Loucy (cell line): ENCODE measurements at regions not wholly inside any gene's neighbourhood (a gene's known extent, or its start where the extent isn't known, plus 50 kb on each side); places are given as distances from the start of the nearest gene placed in this dataset.

ENCODE experiments used
- H2AFZ ChIP-seq: fragments of 200-600 bp; sonication (generic); 2 replicates; pipeline ENCODE4 v1.6.0; 2016; ENCODE audit warnings: antibody characterized with exemption, mild to moderate bottlenecking, low read length, moderate library complexity
- H3F3A ChIP-seq: fragments of 200-600 bp; 2 replicates; pipeline ENCODE4 v1.6.0; 2016; ENCODE audit warnings: antibody characterized with exemption, low read depth, mild to moderate bottlenecking
- H3K27me3 ChIP-seq: fragments of 200-600 bp; sonication (generic); 2 replicates; pipeline ENCODE4 v1.6.1; 2014; ENCODE audit warnings: low read length, mild to moderate bottlenecking; ENCODE audit not compliant: insufficient read depth, poor library complexity, severe bottlenecking
- H3K36me3 ChIP-seq: fragments of 200-600 bp; sonication (generic); 2 replicates; pipeline ENCODE4 v1.6.1; 2016; ENCODE audit warnings: low read length; ENCODE audit not compliant: insufficient read depth
- H3K4me1 ChIP-seq: fragments of 200-600 bp; sonication (generic); 2 replicates; pipeline ENCODE4 v1.5.1; 2014; ENCODE audit warnings: low read length, mild to moderate bottlenecking; ENCODE audit not compliant: insufficient read depth, poor library complexity, severe bottlenecking
- H3K4me2 ChIP-seq: fragments of 200-600 bp; sonication (generic); 2 replicates; pipeline ENCODE4 v1.6.0; 2014; ENCODE audit warnings: antibody characterized with exemption, low read length, low read depth, mild to moderate bottlenecking; ENCODE audit not compliant: poor library complexity, severe bottlenecking
- H3K4me3 ChIP-seq: fragments of 200-600 bp; sonication (generic); 2 replicates; pipeline ENCODE4 v1.5.1; 2014; ENCODE audit warnings: low read length, mild to moderate bottlenecking, mixed read lengths; ENCODE audit not compliant: poor library complexity, severe bottlenecking
- H3K79me2 ChIP-seq: fragments of 200-600 bp; sonication (generic); 2 replicates; pipeline ENCODE4 v1.6.1; 2014; ENCODE audit warnings: low read length; ENCODE audit not compliant: insufficient read depth
- H3K9ac ChIP-seq: fragments of 200-600 bp; sonication (generic); 2 replicates; pipeline ENCODE4 v1.6.0; 2014; ENCODE audit warnings: mild to moderate bottlenecking, low read depth, low read length, moderate library complexity; ENCODE audit not compliant: poor library complexity, severe bottlenecking
- H3K9me2 ChIP-seq: fragments of 200-600 bp; sonication (generic); replicated peaks from 2 replicates; pipeline ENCODE4 v1.6.1; 2016; ENCODE audit warnings: low read depth, low read length, mixed read lengths
- H3K9me3 ChIP-seq: fragments of 200-600 bp; sonication (generic); 2 replicates; pipeline ENCODE4 v1.6.1; 2014; ENCODE audit warnings: mild to moderate bottlenecking, antibody characterized with exemption, low read length, low read depth; ENCODE audit not compliant: insufficient read depth
- H4K20me1 ChIP-seq: fragments of 200-600 bp; sonication (generic); 2 replicates; pipeline ENCODE4 v1.6.0; 2014; ENCODE audit warnings: antibody characterized with exemption, low read length, mild to moderate bottlenecking; ENCODE audit not compliant: insufficient read depth, poor library complexity, severe bottlenecking
- CTCF ChIP-seq: fragments of 200-600 bp; sonication (generic); conservative IDR thresholded peaks from 2 replicates; pipeline ENCODE4 v1.5.1; 2014; ENCODE audit warnings: mild to moderate bottlenecking, antibody characterized with exemption, low read length
- EZH2phosphoT487 ChIP-seq: fragments of 200-600 bp; IDR thresholded peaks from 2 replicates; pipeline ENCODE4 v1.6.1; 2018; ENCODE audit warnings: antibody characterized with exemption, mild to moderate bottlenecking, moderate library complexity, borderline replicate concordance

GRCh38 chr6:55964136-55964535 lies 88.7 kb upstream of the BMP5 start:
- H3K9me3 ChIP-seq: no peaks in the 10 kb centered on the region
- H3K4me1 ChIP-seq: no peaks in the 10 kb centered on the region
- no peaks in the 10 kb centered on the region for H4K20me1 ChIP-seq
- no peaks in the 10 kb centered on the region for H3K27me3 ChIP-seq
- no peaks in the 10 kb centered on the region for H3K36me3 ChIP-seq
- no peaks in the 10 kb centered on the region for H3K79me2 ChIP-seq
- no peak overlapping the region for H3K9ac ChIP-seq
- no peak overlapping the region for H3K4me2 ChIP-seq
- H2AFZ ChIP-seq: no peak overlapping the region
- H3F3A ChIP-seq: no peaks in the 10 kb centered on the region
- H3K4me3 ChIP-seq: no peak overlapping the region
- no peak for TF ChIP-seq EZH2phosphoT487
- no peak for TF ChIP-seq CTCF
- H3K9me2 ChIP-seq: no peaks in the 10 kb centered on the region

GRCh38 chr6:55963301-55963700 lies 87.9 kb upstream of the BMP5 start:
- H2AFZ ChIP-seq: no peak overlapping the region
- H4K20me1 ChIP-seq: no peaks in the 10 kb centered on the region
- no peak overlapping the region for H3K4me3 ChIP-seq

GRCh38 chr6:55960344-55960743 lies 85.0 kb upstream of the BMP5 start:
- no peaks in the 10 kb centered on the region for H4K20me1 ChIP-seq
- H3K4me1 ChIP-seq: no peaks in the 10 kb centered on the region
- no peaks in the 10 kb centered on the region for H3F3A ChIP-seq
- H3K9ac ChIP-seq: no peak overlapping the region
- H3K9me3 ChIP-seq: no peaks in the 10 kb centered on the region
- H3K9me2 ChIP-seq: no peaks in the 10 kb centered on the region
- H3K79me2 ChIP-seq: no peaks in the 10 kb centered on the region
- H3K36me3 ChIP-seq: no peaks in the 10 kb centered on the region
- no peak for TF ChIP-seq CTCF
- TF ChIP-seq EZH2phosphoT487: no peak
- H3K4me3 ChIP-seq: no peak overlapping the region
- no peak overlapping the region for H3K4me2 ChIP-seq
- no peak overlapping the region for H2AFZ ChIP-seq
- no peaks in the 10 kb centered on the region for H3K27me3 ChIP-seq

More at GRCh38 chr6:55963301-55963700, 87.9 kb upstream of the BMP5 start:
- Histone ChIP-seq H3K9ac (no peak overlapping the region), H3F3A (no peaks in the 10 kb centered on the region), H3K27me3 (no peaks in the 10 kb centered on the region), H3K9me3 (no peaks in the 10 kb centered on the region), H3K4me2 (no peak overlapping the region), H3K9me2 (no peaks in the 10 kb centered on the region), H3K36me3 (no peaks in the 10 kb centered on the region), H3K4me1 (no peaks in the 10 kb centered on the region), H3K79me2 (no peaks in the 10 kb centered on the region)
- peak; percentile 71 for TF ChIP-seq CTCF
- TF ChIP-seq EZH2phosphoT487: no peak
